Type B pancreatic cell (in vitro differentiated cells): ENCODE measurements at regions not wholly inside any gene's neighbourhood (a gene's known extent, or its start where the extent isn't known, plus 50 kb on each side); places are given as distances from the start of the nearest gene placed in this dataset.

Experiments used
- DNase-seq: peaks from one replicate; pipeline ENCODE4 v3.0.0; 2021; ENCODE audit warnings: mixed read lengths; ENCODE audit not compliant: unreplicated experiment; ENCODE audit errors: extremely low spot score
- H3K27ac Mint-ChIP-seq: 2 replicates; pipeline ENCODE4 v1.8.0; 2021; ENCODE audit warnings: mild to moderate bottlenecking, mixed read lengths
- H3K27me3 Mint-ChIP-seq: 2 replicates; pipeline ENCODE4 v1.8.0; 2021; ENCODE audit warnings: mixed read lengths
- H3K36me3 Mint-ChIP-seq: 2 replicates; pipeline ENCODE4 v1.8.0; 2021; ENCODE audit warnings: mixed read lengths
- H3K4me1 Mint-ChIP-seq: one replicate; pipeline ENCODE4 v1.8.0; 2021; ENCODE audit warnings: mixed read lengths; ENCODE audit not compliant: unreplicated experiment
- H3K4me3 Mint-ChIP-seq: 2 replicates; pipeline ENCODE4 v1.8.0; 2021; ENCODE audit warnings: mild to moderate bottlenecking, mixed read lengths
- H3K9me3 Mint-ChIP-seq: 2 replicates; pipeline ENCODE4 v1.8.0; 2021; ENCODE audit warnings: mixed read lengths
- CTCF ChIP-seq: fragments of 200-600 bp; sonication (generic); conservative IDR thresholded peaks from 2 replicates; pipeline ENCODE4 v1.5.0; 2021; ENCODE audit warnings: antibody characterized with exemption, mild to moderate bottlenecking

DNA sequence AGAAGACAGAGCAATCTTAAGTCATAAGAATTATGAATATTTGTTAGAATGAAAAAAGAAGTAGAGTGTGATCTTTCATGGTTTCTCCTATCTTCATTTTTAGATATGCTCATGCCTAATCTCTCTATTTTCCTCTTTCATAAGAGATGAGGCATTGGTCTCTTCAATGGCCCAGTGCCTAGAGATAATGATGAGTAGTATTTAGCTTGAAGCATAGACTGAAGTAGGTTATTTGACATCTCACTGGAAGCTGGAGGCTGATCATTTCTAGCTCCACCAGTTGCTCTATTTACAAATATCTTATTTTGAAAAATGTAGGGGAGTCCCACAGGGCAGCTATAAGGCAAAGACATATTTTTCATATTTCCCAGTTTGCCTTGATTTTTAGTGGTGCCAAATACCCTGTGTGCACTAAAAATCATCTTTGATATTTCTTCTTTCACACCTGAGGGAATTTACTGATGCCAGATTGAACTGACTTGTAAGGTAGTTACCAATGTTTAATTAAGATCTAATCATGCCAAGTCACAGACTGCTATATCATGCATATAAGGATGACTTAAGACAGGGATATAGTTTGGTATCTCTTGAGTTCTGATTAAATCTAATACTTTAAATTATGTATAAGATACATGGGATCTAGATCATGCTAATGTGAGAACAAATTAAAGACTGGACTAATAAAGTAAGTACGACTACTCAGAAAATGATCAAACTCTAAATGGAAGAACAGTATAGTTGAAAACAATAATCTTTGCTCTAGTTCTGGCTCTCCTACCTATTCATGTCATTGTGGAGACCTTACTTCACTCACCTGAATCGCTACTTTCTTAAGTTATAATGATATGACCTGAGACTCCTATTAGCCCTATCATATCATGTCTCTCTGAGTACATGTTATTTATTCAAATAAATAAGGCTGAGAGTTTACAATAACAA lies 108.2 kb upstream of the IFNE start:
- no peaks in the 10 kb centered on the region for H3K4me1 Mint-ChIP-seq
- TF ChIP-seq CTCF, result no peak
- H3K4me3 Mint-ChIP-seq, result no peak overlapping the region
- H3K27me3 Mint-ChIP-seq, result no peaks in the 10 kb centered on the region
- DNase-seq, result no peak
- H3K27ac Mint-ChIP-seq, result no peak overlapping the region
- H3K36me3 Mint-ChIP-seq, result no peaks in the 10 kb centered on the region
- H3K9me3 Mint-ChIP-seq, result no peaks in the 10 kb centered on the region

DNA sequence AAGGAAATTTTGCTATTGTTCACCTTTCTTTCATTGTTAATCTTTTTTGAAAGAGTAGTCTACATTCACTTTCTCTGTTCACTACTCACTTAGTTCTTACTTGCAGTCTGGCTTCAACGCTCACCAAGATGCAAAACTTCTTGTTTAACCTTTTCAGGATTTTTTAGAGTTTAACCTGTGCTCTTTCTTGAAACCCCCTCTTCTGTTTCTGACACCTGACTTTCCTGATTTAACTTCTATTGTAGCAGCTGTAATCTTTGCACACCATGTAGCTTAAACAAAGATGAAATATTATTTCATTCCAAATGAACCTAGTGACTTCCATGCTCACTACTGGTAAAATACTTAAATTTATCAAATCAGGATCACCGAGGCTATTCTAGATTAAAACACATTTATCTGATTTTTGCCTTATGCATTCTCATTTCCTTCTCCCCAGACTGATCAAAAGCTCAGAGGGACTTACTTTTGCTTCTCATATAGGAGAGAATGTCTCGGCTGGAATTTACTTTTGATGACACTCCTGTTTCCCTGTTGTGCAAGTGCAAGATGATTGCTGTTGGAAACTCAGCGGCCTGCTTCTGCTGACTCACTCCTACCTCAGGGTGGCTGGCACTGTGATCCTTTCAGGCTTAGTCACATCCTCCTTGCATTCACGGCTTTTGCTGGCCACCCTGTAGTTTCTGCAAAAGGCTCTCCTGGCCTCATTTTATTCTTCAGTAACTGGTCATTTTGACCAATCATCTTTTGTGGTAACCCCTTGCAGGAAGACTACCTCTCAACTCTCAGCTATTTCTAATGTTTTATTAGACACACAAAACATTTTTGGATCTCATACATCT lies 109.3 kb upstream of the IFNE start:
- no peak overlapping the region for H3K4me3 Mint-ChIP-seq
- H3K9me3 Mint-ChIP-seq, result no peaks in the 10 kb centered on the region
- no peaks in the 10 kb centered on the region for H3K36me3 Mint-ChIP-seq
- no peak for TF ChIP-seq CTCF
- no peaks in the 10 kb centered on the region for H3K4me1 Mint-ChIP-seq
- DNase-seq, result no peak
- peak overlapping the region; percentile 88 for H3K27ac Mint-ChIP-seq
- no peaks in the 10 kb centered on the region for H3K27me3 Mint-ChIP-seq

GRCh38 chr9:21592063-21592338 lies 109.9 kb upstream of the IFNE start:
- Mint-ChIP-seq H3K4me3 (no peak overlapping the region), H3K9me3 (no peaks in the 10 kb centered on the region), H3K27me3 (no peaks in the 10 kb centered on the region), H3K4me1 (no peaks in the 10 kb centered on the region), H3K36me3 (no peaks in the 10 kb centered on the region), H3K27ac (peak overlapping the region; percentile 88)
- DNase-seq, result no peak
- no peak for TF ChIP-seq CTCF

DNA sequence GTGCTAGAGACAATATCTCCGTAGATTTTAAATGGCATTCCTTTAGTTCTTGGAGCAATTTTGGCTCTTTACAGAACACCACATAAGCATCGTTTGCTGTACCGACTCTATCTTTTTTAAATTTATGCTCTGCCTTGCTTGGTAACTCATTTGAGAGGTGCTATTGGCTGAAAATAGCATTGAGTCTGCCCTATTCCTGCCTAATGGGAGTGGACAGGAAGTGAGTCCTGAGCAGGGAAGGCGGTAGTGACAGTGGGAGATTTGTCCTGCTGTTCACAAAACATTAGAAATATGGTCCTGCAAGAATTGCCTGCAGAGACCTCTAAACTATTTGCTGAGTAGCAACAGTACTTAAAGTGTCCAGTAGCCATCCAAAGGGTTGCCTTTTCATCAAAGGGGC lies 115.2 kb upstream of the IFNE start:
- no peak overlapping the region for H3K27ac Mint-ChIP-seq
- H3K4me1 Mint-ChIP-seq, result no peaks in the 10 kb centered on the region
- no peaks in the 10 kb centered on the region for H3K36me3 Mint-ChIP-seq

DNA sequence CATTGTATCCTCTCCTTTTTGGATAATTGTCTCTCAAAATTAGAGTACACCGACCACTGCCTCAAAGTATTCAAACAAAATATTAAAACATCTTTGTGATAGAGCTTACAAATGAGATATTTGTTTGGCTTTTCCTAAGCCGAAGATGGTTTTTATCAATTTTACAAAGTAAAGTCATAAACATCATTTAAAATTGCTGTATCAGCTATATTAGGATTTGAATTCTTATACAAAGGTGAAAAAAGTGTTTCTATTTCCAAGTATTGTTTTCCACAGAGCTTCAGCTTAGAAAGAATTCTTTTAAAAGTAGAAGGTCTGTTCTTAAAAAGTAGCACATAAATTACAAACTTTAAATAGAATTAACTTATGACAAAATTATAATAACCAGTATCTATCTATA lies 116.6 kb upstream of the IFNE start:
- DNase-seq, result no peak
- H3K9me3 Mint-ChIP-seq, result no peaks in the 10 kb centered on the region
- no peaks in the 10 kb centered on the region for H3K36me3 Mint-ChIP-seq
- no peak for TF ChIP-seq CTCF
- no peaks in the 10 kb centered on the region for H3K4me1 Mint-ChIP-seq
- H3K27ac Mint-ChIP-seq, result no peak overlapping the region
- no peaks in the 10 kb centered on the region for H3K27me3 Mint-ChIP-seq
- no peak overlapping the region for H3K4me3 Mint-ChIP-seq

More for the DNA sequence above, 115.2 kb upstream of the IFNE start:
- H3K4me3 Mint-ChIP-seq, result no peak overlapping the region
- TF ChIP-seq CTCF, result no peak
- H3K27me3 Mint-ChIP-seq, result no peaks in the 10 kb centered on the region
- DNase-seq, result no peak
- no peaks in the 10 kb centered on the region for H3K9me3 Mint-ChIP-seq
